HCT116 (cell line): ENCODE measurements at regions not wholly inside any gene's neighbourhood (a gene's known extent, or its start where the extent isn't known, plus 50 kb on each side); places are given as distances from the start of the nearest gene placed in this dataset.

Experiments
- CEBPB ChIP-seq: IDR thresholded peaks from 2 replicates; pipeline ENCODE4 v1.6.1; 2012; ENCODE audit warnings: low read depth
- CTCF ChIP-seq, 3 experiments: fragments of 200-600 bp in 1 of 3; sonication (generic) in 1 of 3; IDR thresholded peaks in 2 of 3; conservative IDR thresholded peaks in 1 of 3; 2 replicates each; pipeline ENCODE4 v1.5.1; 2012 to 2017; ENCODE audit warnings: low read depth in 2 of 3, low read length in 2 of 3, antibody characterized with exemption in 1 of 3, borderline replicate concordance in 1 of 3, control low read depth in 1 of 3, mild to moderate bottlenecking in 1 of 3, mixed read lengths in 1 of 3, mixed run types in 1 of 3, moderate library complexity in 1 of 3; ENCODE audit not compliant: insufficient read depth in 1 of 3
- EZH2 ChIP-seq: fragments of 200-600 bp; sonication (generic); IDR thresholded peaks from 2 replicates; pipeline ENCODE4 v1.6.1; 2017; ENCODE audit warnings: antibody characterized with exemption, mixed run types
- EZH2phosphoT487 ChIP-seq: fragments of 200-600 bp; IDR thresholded peaks from 2 replicates; pipeline ENCODE4 v1.6.1; 2018; ENCODE audit warnings: antibody characterized with exemption, borderline replicate concordance
- MAX ChIP-seq: IDR thresholded peaks from 2 replicates; pipeline ENCODE4 v1.6.1; 2012
- POLR2A ChIP-seq: IDR thresholded peaks from 2 replicates; pipeline ENCODE4 v1.7.0; 2011; ENCODE audit warnings: borderline replicate concordance; ENCODE audit not compliant: insufficient read depth, insufficient read length; ENCODE audit errors: extremely low read depth
- TCF7L2 ChIP-seq: IDR thresholded peaks from 2 replicates; pipeline ENCODE4 v1.7.0; 2011; ENCODE audit warnings: borderline replicate concordance, inconsistent platforms; ENCODE audit not compliant: insufficient read depth, insufficient read length; ENCODE audit errors: extremely low read depth
- YY1 ChIP-seq: IDR thresholded peaks from 2 replicates; pipeline ENCODE4 v1.6.1; 2011; ENCODE audit warnings: low read length, low read depth, moderate library complexity, mild to moderate bottlenecking; ENCODE audit not compliant: insufficient replicate concordance; ENCODE audit errors: extremely low read depth
- ZNF274 ChIP-seq: fragments of 200-500 bp; sonication (Bioruptor generic); IDR thresholded peaks from 2 replicates; pipeline ENCODE4 v1.6.1; 2014; ENCODE audit warnings: mild to moderate bottlenecking, low read depth, low read length, inconsistent platforms

- TF ChIP-seq POLR2A (no peak), CTCF (IDR thresholded peaks at IDR 0.05 in 2 of 3, conservative IDR thresholded peaks at IDR 0.05 in 1 of 3; ENCODE audit: borderline replicate concordance in 1 of 3, insufficient read depth in 1 of 3, low read depth in 2 of 3, low read length in 2 of 3) (no peak), TCF7L2 (no peak), ZNF274 (no peak), EZH2 (no peak), CEBPB (no peak), MAX (no peak), EZH2phosphoT487 (no peak), YY1 (no peak)
These were observed 78.1 kb upstream of the MPHOSPH6 start for GRCh38 chr16:82248012-82248656.
